ENCODE measurements at regions not wholly inside any gene's neighbourhood (a gene's known extent, or its start where the extent isn't known, plus 50 kb on each side); places are given as distances from the start of the nearest gene placed in this dataset.

DNA sequence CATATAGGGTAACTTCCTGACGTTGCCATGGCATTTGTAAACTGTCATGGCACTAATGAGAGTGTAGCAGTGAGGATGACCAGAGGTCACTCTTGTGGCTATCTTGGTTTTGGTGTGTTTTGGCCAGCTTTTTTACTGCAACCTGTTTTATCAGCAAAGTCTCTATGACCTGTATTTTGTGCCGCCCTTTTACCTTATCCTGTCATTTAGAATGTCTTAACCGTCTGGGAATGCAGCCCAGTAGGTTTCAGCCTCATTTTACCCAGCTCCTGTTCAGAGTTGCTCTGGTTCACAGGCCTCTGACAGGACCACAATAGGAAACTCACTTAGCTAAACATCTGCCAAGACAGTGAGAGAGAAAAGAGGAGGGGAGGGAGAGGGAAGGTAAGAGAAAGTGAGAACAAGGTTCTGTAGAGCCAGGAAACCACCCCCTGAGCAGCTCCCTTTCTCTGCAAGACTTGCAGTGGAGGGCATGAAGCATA is 64.8 kb upstream of the PLEKHG3 start:
- H3K36me3 Mint-ChIP-seq (ENCODE audit: low read depth), result no peaks in the 10 kb centered on the region
- no peak overlapping the region for H3K4me3 Mint-ChIP-seq
- no peak overlapping the region for H3K27ac Mint-ChIP-seq
- H3K9me3 Mint-ChIP-seq, result no peaks in the 10 kb centered on the region
- DNase-seq, result no peak
- H3K4me1 Mint-ChIP-seq, result peaks cover 4% of the 10 kb centered on the region
- intact Hi-C loops (cut with micrococcal nuclease), result no loop called here
- peaks cover 25% of the 10 kb centered on the region for H3K27me3 Mint-ChIP-seq

DNA sequence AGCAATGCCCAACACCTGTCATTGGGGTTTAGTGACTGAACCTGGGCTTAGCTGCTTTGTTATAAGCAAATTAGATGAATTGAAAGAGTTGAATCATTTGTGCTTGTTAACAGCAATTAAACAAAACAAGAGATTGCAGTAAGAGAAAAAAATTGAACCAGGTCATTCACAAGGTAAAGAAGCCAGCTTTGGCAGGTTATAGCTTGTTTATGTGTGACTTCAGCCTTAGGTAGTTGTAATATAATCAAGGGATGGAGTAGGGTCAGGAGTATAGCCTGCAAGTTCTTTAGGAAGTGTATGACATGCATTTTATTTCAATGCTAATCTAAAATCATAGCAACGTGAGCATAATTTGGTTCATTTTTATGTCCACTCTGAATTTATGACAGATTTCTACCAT is 63.4 kb upstream of the PLEKHG3 start:
- Mint-ChIP-seq H3K36me3 (ENCODE audit: low read depth) (no peaks in the 10 kb centered on the region), H3K4me1 (peaks cover 4% of the 10 kb centered on the region), H3K9me3 (no peaks in the 10 kb centered on the region), H3K4me3 (no peak overlapping the region), H3K27ac (no peak overlapping the region), H3K27me3 (peaks cover 29% of the 10 kb centered on the region)
- DNase-seq, result no peak
- intact Hi-C loops (cut with micrococcal nuclease), result no loop called here

DNA sequence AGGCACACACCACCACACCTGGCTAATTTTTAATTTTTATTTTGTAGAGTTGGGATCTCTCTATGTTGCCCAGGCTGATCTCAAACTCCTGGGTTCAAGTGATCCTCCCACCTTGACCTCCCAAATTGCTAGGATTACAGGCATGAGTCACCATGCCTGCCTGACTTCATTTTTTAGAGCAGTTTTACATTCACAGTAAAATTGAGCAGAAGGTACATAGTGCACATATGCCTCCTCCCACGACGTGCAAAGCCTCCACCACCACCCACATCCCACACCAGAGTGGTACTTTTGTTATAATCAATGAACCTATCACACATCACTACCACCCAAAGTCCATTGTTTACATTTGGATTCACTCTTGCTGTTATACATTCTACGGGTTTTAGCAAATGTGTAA is 62.5 kb upstream of the PLEKHG3 start:
- H3K4me1 Mint-ChIP-seq, result peaks cover 3% of the 10 kb centered on the region
- H3K9me3 Mint-ChIP-seq, result no peaks in the 10 kb centered on the region
- no peak overlapping the region for H3K4me3 Mint-ChIP-seq
- no peak overlapping the region for H3K27ac Mint-ChIP-seq
- H3K36me3 Mint-ChIP-seq (ENCODE audit: low read depth), result no peaks in the 10 kb centered on the region
- H3K27me3 Mint-ChIP-seq, result peaks cover 28% of the 10 kb centered on the region
- DNase-seq, result no peak
- intact Hi-C loops (cut with micrococcal nuclease), result no loop called here

DNA sequence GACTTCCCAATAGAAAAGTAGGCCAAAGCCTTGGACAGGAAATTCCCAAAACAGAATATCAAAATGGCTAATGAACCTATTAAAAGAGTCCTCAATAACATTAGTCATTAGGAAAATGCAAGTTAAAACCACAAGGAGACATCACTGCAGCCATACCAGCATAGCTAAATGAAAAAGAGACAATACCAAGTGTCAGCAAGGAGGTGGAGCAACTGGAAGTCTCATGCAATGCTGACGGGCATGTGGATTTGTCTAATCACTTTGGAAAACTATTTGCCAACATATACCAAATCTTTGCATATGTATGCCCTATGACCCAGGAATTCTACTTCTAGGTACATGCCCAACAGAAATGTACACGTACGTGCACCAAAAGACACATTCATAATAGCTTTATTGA is 60.5 kb upstream of the PLEKHG3 start:
- Mint-ChIP-seq H3K27ac (no peak overlapping the region), H3K9me3 (no peaks in the 10 kb centered on the region), H3K4me3 (no peak overlapping the region), H3K36me3 (ENCODE audit: low read depth) (no peaks in the 10 kb centered on the region), H3K27me3 (peaks cover 25% of the 10 kb centered on the region), H3K4me1 (no peaks in the 10 kb centered on the region)
- intact Hi-C loops (cut with micrococcal nuclease), result no loop called here
- no peak for DNase-seq

DNA sequence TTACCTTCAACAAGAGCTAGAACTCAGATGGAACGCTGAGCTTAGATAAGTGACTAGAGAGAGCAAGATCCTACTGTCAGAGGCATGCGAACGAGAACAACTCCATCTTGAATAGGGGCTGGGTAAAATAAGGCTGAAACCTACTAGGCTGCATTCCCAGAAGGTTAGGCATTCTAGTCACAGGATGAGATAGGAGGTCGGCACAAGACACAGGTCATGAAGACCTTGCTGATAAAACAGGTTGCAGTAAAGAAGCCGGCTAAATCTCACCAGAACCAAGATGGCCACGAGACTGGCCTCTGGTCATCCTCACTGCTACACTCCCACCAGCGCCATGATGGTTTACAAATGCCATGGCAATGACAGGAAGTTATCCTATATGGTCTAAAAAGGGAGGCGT is 59.6 kb upstream of the PLEKHG3 start:
- intact Hi-C loops (cut with micrococcal nuclease), result no loop called here
- Mint-ChIP-seq H3K4me1 (no peaks in the 10 kb centered on the region), H3K9me3 (no peaks in the 10 kb centered on the region), H3K27ac (no peak overlapping the region), H3K4me3 (no peak overlapping the region), H3K36me3 (ENCODE audit: low read depth) (no peaks in the 10 kb centered on the region), H3K27me3 (peaks cover 26% of the 10 kb centered on the region)
- DNase-seq, result no peak

DNA sequence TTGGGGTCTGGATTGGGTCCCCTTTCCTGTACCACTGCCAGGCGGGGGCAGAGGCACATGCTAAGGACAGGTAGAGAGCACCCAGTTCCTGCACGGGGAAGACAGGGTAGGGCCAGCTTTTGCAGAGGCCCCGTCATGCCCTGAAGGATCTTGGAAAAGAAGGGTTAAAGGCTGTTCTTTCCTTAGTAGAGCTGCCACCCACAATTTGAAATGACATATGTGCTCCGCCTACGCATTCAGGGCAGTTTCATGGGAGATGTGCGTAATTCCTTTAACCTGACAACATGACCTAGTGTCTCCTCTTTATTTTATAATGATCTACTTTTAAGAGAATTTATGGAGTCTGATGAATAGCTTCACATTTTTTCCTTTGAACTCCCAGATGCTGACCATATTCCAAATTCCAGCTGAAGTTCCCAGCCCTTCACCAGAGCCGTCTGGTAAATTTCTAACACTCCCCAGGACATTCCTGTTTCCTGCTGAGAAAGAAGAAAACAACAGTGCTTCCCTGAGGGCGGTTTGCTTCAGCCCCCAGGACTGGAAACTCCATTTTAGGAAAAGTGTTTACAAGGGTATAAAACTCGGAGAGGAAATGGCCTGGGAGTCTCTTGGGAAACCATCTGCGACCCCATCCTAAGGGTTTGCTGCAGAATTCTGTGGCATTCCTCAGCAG is 58.9 kb upstream of the PLEKHG3 start:
- Mint-ChIP-seq H3K9me3 (no peaks in the 10 kb centered on the region), H3K4me1 (no peaks in the 10 kb centered on the region), H3K27ac (no peak overlapping the region), H3K36me3 (ENCODE audit: low read depth) (no peaks in the 10 kb centered on the region), H3K4me3 (no peak overlapping the region), H3K27me3 (peaks cover 31% of the 10 kb centered on the region)
- no peak for DNase-seq
- intact Hi-C loops (cut with micrococcal nuclease), result no loop called here

DNA sequence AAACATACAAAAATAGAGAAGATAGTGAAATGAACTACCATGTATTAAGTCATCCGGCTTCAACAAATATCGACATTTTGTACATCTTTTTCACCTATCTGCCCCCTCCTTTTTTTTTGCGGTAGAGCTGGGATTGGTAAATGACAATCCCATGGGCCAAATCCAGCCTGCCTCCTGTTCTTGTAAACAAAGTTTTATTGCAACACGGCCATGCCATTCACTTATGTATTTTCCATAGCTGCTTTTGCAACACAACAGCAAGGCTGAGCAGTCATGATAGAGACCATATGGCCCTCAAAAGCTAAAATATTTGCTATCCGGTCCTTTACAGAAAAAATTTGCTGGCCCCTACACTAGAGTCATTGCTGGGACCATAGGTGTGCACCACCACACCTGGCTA is 58.1 kb upstream of the PLEKHG3 start:
- DNase-seq, result no peak
- intact Hi-C loops (cut with micrococcal nuclease), result no loop called here
- H3K4me1 Mint-ChIP-seq, result no peaks in the 10 kb centered on the region
- no peaks in the 10 kb centered on the region for H3K9me3 Mint-ChIP-seq
- H3K27ac Mint-ChIP-seq, result no peak overlapping the region
- no peak overlapping the region for H3K4me3 Mint-ChIP-seq
- H3K36me3 Mint-ChIP-seq (ENCODE audit: low read depth), result no peaks in the 10 kb centered on the region
- H3K27me3 Mint-ChIP-seq, result peaks cover 32% of the 10 kb centered on the region

DNA sequence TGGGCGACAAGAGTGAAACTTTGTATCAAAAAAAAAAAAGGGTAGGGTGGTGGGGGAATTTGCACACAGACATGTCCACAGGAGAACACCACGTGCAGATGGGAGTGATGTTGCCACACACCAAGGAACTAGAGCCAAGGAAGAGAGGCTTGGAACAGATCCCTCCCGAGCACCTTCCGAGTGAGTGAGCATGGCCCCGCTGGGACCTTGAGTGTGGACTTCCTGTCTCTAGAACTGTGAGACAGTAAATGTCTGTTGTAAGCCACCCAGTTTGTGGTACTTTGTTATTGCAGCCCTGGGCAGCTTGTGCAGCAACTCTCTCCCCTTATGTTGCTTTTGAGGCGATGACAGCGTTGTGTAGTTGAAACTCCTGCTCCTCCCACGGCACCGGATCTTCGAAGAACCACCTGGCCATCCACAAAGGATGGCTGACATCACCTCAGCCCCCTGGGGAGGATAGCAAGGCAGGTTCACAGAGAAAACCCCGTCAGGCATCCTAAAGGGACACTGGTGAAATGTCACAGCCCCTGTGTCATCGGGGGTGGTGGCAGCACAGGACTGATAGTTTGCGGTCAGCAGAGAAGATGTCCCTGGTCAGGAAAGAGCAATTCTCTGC is 54.7 kb upstream of the PLEKHG3 start:
- Mint-ChIP-seq H3K9me3 (no peaks in the 10 kb centered on the region), H3K4me1 (peaks cover 8% of the 10 kb centered on the region), H3K27ac (no peak overlapping the region), H3K27me3 (peaks cover 31% of the 10 kb centered on the region), H3K4me3 (no peak overlapping the region), H3K36me3 (ENCODE audit: low read depth) (no peaks in the 10 kb centered on the region)
- DNase-seq, result no peak
- intact Hi-C loops (cut with micrococcal nuclease), result no loop called here

DNA sequence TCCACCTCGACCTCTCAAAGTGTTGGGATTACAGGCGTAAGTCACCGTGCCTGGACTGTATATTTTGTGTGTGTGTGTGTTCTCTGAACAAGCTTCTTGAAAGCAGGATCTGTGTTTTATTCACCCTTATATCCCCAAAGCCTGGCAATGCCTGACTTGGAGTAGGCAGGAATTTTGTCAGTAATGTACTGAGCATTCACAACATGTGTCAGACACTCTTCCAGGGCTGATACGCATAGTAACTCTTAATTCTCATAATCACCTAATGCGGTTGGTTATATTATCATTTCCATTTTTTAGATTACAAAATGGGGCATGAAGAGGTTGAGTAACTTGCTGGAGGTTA is 50.4 kb upstream of the PLEKHG3 start:
- H3K27me3 Mint-ChIP-seq, result peaks cover 26% of the 10 kb centered on the region
- DNase-seq, result no peak
- intact Hi-C loops (cut with micrococcal nuclease), result no loop called here
- H3K36me3 Mint-ChIP-seq (ENCODE audit: low read depth), result no peaks in the 10 kb centered on the region
- no peak overlapping the region for H3K4me3 Mint-ChIP-seq
- H3K27ac Mint-ChIP-seq, result peak overlapping the region; percentile 29
- H3K9me3 Mint-ChIP-seq, result no peaks in the 10 kb centered on the region
- H3K4me1 Mint-ChIP-seq, result peaks cover 13% of the 10 kb centered on the region

DNA sequence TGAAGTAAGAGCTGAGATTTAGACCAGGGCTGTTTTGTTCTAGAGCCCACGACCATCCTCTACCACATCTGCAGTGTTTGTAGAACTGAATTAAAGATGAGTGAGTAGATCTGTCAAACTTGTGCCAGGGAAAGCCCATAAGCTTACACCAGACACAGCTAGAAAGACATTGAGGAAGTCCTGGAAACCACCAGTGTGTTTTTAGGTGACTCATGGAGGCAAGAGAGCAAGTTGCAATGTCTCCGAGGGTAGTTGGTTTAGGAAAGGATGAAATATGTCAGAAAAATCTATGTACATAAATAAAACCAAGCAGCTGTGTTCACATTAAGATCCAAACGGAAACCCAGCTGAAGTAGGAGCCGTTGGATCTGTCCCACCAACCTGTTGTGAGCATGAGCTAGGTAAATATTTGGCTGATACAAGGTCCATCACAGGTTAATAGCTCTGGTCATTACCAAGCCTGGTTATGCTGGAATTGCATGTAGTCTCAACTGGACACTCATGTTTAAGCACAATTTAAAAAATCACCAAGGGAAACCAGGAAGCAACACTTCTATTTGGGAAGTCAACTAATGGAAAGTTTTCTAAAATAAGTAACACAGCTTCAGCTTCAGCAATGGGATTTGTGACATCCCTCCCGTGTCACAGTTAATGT is 49.9 kb upstream of the PLEKHG3 start:
- no peak overlapping the region for H3K4me3 Mint-ChIP-seq
- intact Hi-C loops (cut with micrococcal nuclease), result no loop called here
- no peaks in the 10 kb centered on the region for H3K9me3 Mint-ChIP-seq
- peaks cover 27% of the 10 kb centered on the region for H3K27me3 Mint-ChIP-seq
- H3K27ac Mint-ChIP-seq, result peak overlapping the region; percentile 29
- peaks cover 15% of the 10 kb centered on the region for H3K4me1 Mint-ChIP-seq
- H3K36me3 Mint-ChIP-seq (ENCODE audit: low read depth), result no peaks in the 10 kb centered on the region
- DNase-seq, result peak; percentile 63
